ENCODE measurements at regions not wholly inside any gene's neighbourhood (a gene's known extent, or its start where the extent isn't known, plus 50 kb on each side); places are given as distances from the start of the nearest gene placed in this dataset.
"Not testable (repeated sequence)": the region's sequence is repeated elsewhere in the genome, so short reads cannot be mapped to it uniquely, and the experiment has no call there.

DNA sequence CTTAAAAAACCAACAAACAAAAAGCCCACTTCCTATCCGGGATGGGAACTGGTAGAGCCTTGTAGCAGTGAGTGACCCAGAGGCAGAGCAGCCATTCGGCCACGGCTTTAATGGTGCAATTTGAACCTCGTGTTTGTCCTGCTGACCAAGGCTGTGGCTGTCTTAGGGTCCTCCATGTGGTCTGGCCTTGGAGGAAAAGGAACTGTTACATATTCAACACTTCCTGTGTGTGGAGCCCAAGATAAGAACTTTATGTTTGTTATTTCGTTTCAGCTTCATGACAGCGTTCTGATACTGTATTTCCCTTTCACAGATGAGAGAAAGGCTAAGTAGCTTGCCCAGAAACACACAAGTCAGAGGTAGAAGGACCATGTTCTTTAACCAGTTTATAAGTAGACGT lies 269.8 kb downstream of the SV2B start:
- in situ Hi-C loops (cut with HindIII; ENCODE audit: low sequenced_read_pairs): no loop called here
- H3K4me3 ChIP-seq (ENCODE audit: low read depth, low read length): no peak overlapping the region
- no peak for DNase-seq (ENCODE audit: low read depth, low spot score)
- TF ChIP-seq, protein P1, sequence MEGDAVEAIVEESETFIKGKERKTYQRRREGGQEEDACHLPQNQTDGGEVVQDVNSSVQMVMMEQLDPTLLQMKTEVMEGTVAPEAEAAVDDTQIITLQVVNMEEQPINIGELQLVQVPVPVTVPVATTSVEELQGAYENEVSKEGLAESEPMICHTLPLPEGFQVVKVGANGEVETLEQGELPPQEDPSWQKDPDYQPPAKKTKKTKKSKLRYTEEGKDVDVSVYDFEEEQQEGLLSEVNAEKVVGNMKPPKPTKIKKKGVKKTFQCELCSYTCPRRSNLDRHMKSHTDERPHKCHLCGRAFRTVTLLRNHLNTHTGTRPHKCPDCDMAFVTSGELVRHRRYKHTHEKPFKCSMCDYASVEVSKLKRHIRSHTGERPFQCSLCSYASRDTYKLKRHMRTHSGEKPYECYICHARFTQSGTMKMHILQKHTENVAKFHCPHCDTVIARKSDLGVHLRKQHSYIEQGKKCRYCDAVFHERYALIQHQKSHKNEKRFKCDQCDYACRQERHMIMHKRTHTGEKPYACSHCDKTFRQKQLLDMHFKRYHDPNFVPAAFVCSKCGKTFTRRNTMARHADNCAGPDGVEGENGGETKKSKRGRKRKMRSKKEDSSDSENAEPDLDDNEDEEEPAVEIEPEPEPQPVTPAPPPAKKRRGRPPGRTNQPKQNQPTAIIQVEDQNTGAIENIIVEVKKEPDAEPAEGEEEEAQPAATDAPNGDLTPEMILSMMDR (IDR thresholded peaks at IDR 0.05; ENCODE audit: low read depth, low read length): no peak

DNA sequence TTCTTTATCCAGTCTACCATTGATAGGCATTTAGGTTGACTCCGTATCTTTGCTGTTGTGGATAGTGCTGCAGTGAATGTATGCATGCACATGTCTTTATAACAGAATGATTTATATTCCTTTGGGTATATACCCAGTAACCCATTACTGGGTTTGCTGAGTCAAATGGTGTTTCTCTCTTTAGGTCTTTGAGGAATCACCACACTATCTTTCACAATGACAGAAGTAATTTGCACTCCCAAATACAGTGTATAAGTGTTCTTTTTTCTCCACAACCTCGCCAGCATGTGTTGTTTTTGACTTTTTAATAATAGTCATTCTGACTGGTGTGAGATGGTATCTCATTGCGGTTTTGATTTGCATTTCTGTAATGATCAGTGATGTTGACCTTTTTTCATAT lies 271.3 kb downstream of the SV2B start:
- DNase-seq (ENCODE audit: low read depth, low spot score); H3K4me3 ChIP-seq (ENCODE audit: low read depth, low read length); in situ Hi-C loops (cut with HindIII; ENCODE audit: low sequenced_read_pairs): not testable (repeated sequence)

DNA sequence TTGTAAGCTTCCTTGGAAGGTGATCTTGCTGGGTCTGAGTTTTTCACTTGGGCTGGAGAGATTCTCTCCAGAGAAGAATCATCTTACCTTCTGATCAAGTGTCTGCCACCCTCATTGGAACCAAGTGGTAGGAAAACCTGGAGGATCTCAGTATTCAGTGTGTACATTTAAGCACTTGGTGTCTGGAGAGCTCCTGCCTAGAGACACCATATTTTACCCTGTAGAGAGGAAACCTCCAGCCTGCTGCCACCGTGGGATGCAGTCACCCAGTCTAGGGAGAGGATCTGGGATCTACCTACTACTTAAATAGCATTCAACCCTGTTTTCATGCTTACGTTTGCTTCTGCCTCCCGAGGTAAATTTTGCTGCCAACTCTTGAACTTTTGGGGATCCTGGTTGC lies 274.3 kb downstream of the SV2B start:
- DNase-seq (ENCODE audit: low read depth, low spot score): no peak
- TF ChIP-seq, protein P1 (IDR thresholded peaks at IDR 0.05; ENCODE audit: low read depth, low read length): no peak
- in situ Hi-C loops (cut with HindIII; ENCODE audit: low sequenced_read_pairs): no loop called here

DNA sequence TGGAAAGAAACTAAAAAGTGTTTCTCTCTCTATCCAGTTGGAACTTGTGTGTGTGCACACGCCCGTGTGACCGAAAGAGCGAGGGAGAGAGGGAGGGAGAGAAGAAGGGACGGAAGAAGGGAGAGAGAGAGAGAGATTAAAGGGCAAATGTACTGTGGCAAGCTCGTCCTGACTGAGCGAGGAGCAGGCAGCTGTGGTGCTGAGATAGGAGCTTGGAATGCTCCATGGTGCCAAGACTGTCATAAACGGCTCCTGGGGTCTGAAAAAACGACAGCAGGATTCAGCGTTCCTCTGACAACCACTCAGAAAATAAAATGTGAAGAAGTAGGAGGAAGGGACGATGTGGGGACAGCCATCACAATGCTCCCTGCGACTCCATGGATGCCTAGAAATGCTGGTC lies 276.0 kb downstream of the SV2B start:
- DNase-seq (ENCODE audit: low read depth, low spot score): no peak
- in situ Hi-C loops (cut with HindIII; ENCODE audit: low sequenced_read_pairs): no loop called here
- TF ChIP-seq, protein P1 (IDR thresholded peaks at IDR 0.05; ENCODE audit: low read depth, low read length): no peak
- H3K4me3 ChIP-seq (ENCODE audit: low read depth, low read length): no peak overlapping the region

More for the DNA sequence above, 274.3 kb downstream of the SV2B start:
- no peak overlapping the region for H3K4me3 ChIP-seq (ENCODE audit: low read depth, low read length)

DNA sequence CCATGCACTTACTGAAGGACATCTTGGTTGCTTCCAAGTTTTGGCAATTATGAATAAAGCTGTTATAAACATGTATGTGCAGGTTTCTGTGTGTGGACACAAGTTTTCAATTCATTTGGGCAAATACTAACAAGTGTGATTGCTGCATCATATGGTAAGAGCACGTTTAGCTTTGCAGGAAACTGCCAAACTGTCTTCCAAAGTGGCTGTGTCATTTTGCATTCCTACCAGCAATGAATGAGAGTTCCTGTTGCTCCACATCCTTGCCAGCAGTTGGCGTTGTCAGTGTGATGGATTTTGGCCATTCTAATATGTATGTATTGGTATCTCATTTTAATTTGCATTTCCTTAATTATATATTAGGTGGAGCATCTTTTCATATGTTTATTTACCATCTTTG lies 280.1 kb downstream of the SV2B start:
- no peak for DNase-seq (ENCODE audit: low read depth, low spot score)
- in situ Hi-C loops (cut with HindIII; ENCODE audit: low sequenced_read_pairs): no loop called here
- TF ChIP-seq, protein P1 (IDR thresholded peaks at IDR 0.05; ENCODE audit: low read depth, low read length): no peak
- no peak overlapping the region for H3K4me3 ChIP-seq (ENCODE audit: low read depth, low read length)

DNA sequence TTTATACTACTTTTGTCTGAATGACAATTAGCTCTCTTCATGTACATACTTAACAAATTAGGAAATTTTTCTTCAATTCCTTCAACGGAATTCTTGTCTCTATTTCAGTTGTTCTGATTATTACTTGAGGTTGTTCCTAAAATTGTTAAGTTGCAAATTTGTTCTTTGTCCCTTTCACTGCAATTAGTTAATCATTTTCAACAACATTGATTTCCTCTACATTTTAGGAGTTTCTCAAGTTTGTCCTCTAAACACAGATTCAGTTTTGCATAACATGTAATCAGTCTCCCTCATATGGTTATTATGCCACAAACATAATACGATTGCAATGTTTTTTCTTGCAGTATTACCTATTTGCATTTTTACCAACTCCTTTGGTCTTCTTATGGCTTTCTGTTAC lies 283.5 kb downstream of the SV2B start:
- no peak for DNase-seq (ENCODE audit: low read depth, low spot score)
- TF ChIP-seq, protein P1 (IDR thresholded peaks at IDR 0.05; ENCODE audit: low read depth, low read length): no peak
- no peak overlapping the region for H3K4me3 ChIP-seq (ENCODE audit: low read depth, low read length)
- in situ Hi-C loops (cut with HindIII; ENCODE audit: low sequenced_read_pairs): no loop called here

DNA sequence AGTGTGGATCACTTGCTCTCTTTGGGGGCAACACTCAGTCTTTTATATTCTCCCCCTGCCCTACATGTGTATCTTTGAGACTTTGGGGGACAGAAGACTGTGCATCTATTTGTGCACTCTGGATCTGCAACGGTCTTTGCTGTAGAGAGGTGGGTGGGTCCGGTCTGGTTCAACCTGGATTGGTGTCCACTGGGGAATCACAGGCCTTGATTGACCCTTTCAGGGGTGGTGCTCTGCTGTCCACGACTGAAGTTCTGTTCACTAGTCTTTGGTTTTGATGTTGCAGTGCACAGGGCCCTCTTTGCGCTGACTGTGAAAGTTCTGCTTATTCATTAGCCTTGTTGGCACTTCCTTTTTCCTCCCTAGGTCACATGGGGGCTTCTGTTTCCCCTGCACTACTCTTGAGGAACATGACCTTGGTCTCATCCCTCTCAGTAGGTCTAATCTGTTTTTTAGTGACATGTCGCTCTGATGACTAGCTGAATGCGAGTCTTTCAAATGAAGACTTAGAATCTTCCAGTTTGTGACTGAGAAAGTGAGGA lies 284.2 kb downstream of the SV2B start:
- DNase-seq (ENCODE audit: low read depth, low spot score): no peak
- H3K4me3 ChIP-seq (ENCODE audit: low read depth, low read length): no peak overlapping the region
- TF ChIP-seq, protein P1 (IDR thresholded peaks at IDR 0.05; ENCODE audit: low read depth, low read length): no peak
- in situ Hi-C loops (cut with HindIII; ENCODE audit: low sequenced_read_pairs): no loop called here

All from astrocyte of the spinal cord (primary cell).